ENCODE measurements at regions not wholly inside any gene's neighbourhood (a gene's known extent, or its start where the extent isn't known, plus 50 kb on each side); places are given as distances from the start of the nearest gene placed in this dataset.

GRCh38 chr9:115367321-115367720 lies 249.4 kb upstream of the TNC start:
- Histone ChIP-seq H3K36me3 (ENCODE audit: control insufficient read depth, insufficient read depth, low read length) (no peaks in the 10 kb centered on the region), H3K9me3 (ENCODE audit: control insufficient read depth, low read length) (peaks cover 7% of the 10 kb centered on the region)
- H3K4me1 Mint-ChIP-seq: peaks cover 22% of the 10 kb centered on the region

DNA sequence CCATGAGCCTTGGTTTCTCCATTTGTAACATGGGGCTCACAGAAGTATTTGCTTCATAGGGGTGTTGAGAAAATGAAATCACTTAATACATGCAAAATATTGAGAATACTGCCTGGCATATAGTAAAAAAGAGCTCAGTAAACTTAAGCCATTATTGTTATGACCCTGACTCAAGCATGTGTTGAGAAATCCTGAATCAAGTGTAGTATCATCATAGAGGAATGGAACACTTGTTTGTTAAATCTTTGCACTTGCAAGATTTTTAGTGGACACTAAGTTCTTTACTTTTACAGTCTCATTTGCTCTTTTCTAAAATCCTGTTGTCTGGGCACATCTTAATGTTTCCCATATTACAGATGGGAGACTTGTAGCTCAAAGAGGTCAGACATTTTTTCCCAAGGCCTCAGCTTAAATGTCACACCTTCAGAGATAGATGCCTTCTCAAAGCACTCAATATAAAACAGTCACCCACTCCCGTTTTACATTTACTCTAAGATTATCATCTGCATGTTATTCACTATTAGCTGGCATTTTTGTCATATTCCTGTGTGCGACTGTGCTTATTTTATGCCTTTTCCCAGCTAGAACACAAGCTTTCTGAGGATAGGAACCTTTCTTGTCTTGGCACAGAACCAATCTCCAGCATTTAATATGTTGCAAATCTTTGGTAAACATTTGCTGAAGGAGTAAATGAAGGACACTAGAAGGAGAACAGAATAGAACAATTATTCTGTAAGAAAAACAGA lies 250.0 kb upstream of the TNC start:
- H3K27ac ChIP-seq (ENCODE audit: low read depth, low read length): no peak overlapping the region
- H3K27ac Mint-ChIP-seq: no peak overlapping the region
- 88 to 97% methylated on average over 2 of the region's 2 CpGs for WGBS, 2 experiments (ENCODE audit: insufficient coverage in 1 of 2, insufficient read length in 1 of 2)

More at GRCh38 chr9:115367321-115367720, 249.4 kb upstream of the TNC start:
- no peaks in the 10 kb centered on the region for H3K36me3 Mint-ChIP-seq (ENCODE audit: low read depth)
- no peak overlapping the region for H3K9ac ChIP-seq (ENCODE audit: extremely low read depth, low read length, poor library complexity, severe bottlenecking)
- no peaks in the 10 kb centered on the region for H3K27me3 ChIP-seq (ENCODE audit: control insufficient read depth, insufficient read depth, low read length, poor library complexity, severe bottlenecking)
- no peak overlapping the region for H3K27ac ChIP-seq (ENCODE audit: low read depth, low read length)
- DNase-seq: no peak
- no peaks in the 10 kb centered on the region for H3K27me3 Mint-ChIP-seq (ENCODE audit: insufficient read depth)
- H3K9me3 Mint-ChIP-seq: no peaks in the 10 kb centered on the region
- peak overlapping the region; percentile 16 for H3K27ac Mint-ChIP-seq
- 84 to 90% methylated on average over 2 to 4 of the region's 4 CpGs for WGBS, 2 experiments (ENCODE audit: insufficient coverage in 1 of 2, insufficient read length in 1 of 2)
- peaks cover 16% of the 10 kb centered on the region for H3K4me1 ChIP-seq (ENCODE audit: control insufficient read depth, insufficient read depth, low read length)
- peak overlapping the region; percentile 35 for H3K4me3 ChIP-seq (ENCODE audit: low read length)
- no peak for TF ChIP-seq CTCF (conservative IDR thresholded peaks at IDR 0.05)
- no peak overlapping the region for H3K4me3 Mint-ChIP-seq

GRCh38 chr9:115369322-115369957 lies 251.5 kb upstream of the TNC start:
- H3K9me3 ChIP-seq (ENCODE audit: control insufficient read depth, low read length): peaks cover 8% of the 10 kb centered on the region

More for the DNA sequence above, 250.0 kb upstream of the TNC start:
- Mint-ChIP-seq H3K9me3 (no peaks in the 10 kb centered on the region), H3K4me3 (no peak overlapping the region), H3K4me1 (peaks cover 22% of the 10 kb centered on the region), H3K27me3 (ENCODE audit: insufficient read depth) (no peaks in the 10 kb centered on the region), H3K36me3 (ENCODE audit: low read depth) (no peaks in the 10 kb centered on the region)
- H3K36me3 ChIP-seq (ENCODE audit: control insufficient read depth, insufficient read depth, low read length): no peaks in the 10 kb centered on the region
- H3K4me1 ChIP-seq (ENCODE audit: control insufficient read depth, insufficient read depth, low read length): peaks cover 16% of the 10 kb centered on the region
- H3K27me3 ChIP-seq (ENCODE audit: control insufficient read depth, insufficient read depth, low read length, poor library complexity, severe bottlenecking): no peaks in the 10 kb centered on the region
- no peak for TF ChIP-seq CTCF (conservative IDR thresholded peaks at IDR 0.05)
- no peak overlapping the region for H3K4me3 ChIP-seq (ENCODE audit: low read length)
- no peak for DNase-seq
- H3K9me3 ChIP-seq (ENCODE audit: control insufficient read depth, low read length): peaks cover 8% of the 10 kb centered on the region
- H3K9ac ChIP-seq (ENCODE audit: extremely low read depth, low read length, poor library complexity, severe bottlenecking): no peak overlapping the region

More at GRCh38 chr9:115369322-115369957, 251.5 kb upstream of the TNC start:
- peaks cover 22% of the 10 kb centered on the region for H3K4me1 Mint-ChIP-seq
- Histone ChIP-seq H3K27ac (ENCODE audit: low read depth, low read length) (no peak overlapping the region), H3K4me3 (ENCODE audit: low read length) (no peak overlapping the region), H3K27me3 (ENCODE audit: control insufficient read depth, insufficient read depth, low read length, poor library complexity, severe bottlenecking) (no peaks in the 10 kb centered on the region), H3K36me3 (ENCODE audit: control insufficient read depth, insufficient read depth, low read length) (no peaks in the 10 kb centered on the region), H3K4me1 (ENCODE audit: control insufficient read depth, insufficient read depth, low read length) (peaks cover 16% of the 10 kb centered on the region), H3K9ac (ENCODE audit: extremely low read depth, low read length, poor library complexity, severe bottlenecking) (no peak overlapping the region)
- WGBS, 2 experiments (ENCODE audit: insufficient coverage in 1 of 2, insufficient read length in 1 of 2): 84 to 88% methylated on average over 3 to 5 of the region's 5 CpGs
- TF ChIP-seq CTCF (conservative IDR thresholded peaks at IDR 0.05): no peak
- no peak overlapping the region for H3K4me3 Mint-ChIP-seq
- no peaks in the 10 kb centered on the region for H3K9me3 Mint-ChIP-seq
- H3K36me3 Mint-ChIP-seq (ENCODE audit: low read depth): peaks cover 6% of the 10 kb centered on the region
- H3K27ac Mint-ChIP-seq: no peak overlapping the region
- DNase-seq: no peak
- H3K27me3 Mint-ChIP-seq (ENCODE audit: insufficient read depth): no peaks in the 10 kb centered on the region

All from endodermal cell (in vitro differentiated cells).